ENCODE measurements at regions not wholly inside any gene's neighbourhood (a gene's known extent, or its start where the extent isn't known, plus 50 kb on each side); places are given as distances from the start of the nearest gene placed in this dataset.

DNA sequence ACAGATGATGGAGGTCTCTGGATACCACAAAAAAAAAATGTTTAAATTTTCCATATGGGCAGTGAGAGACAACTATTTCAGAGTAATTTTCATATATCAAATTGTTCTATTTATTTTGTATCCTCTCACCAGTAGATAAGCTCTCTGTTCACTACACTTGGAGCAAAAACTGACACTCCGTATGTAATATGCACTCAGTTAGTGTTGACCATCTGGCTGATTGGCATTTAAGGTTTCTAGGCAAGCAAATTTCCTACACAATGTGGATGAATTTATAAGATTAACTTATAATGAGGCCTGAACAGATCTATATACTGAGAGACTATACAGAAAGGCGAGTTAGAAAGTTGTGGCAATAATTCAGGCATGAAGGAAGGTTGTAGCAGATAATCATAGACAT is 836.5 kb upstream of the SEMA6D start:
- TF ChIP-seq, protein P1, sequence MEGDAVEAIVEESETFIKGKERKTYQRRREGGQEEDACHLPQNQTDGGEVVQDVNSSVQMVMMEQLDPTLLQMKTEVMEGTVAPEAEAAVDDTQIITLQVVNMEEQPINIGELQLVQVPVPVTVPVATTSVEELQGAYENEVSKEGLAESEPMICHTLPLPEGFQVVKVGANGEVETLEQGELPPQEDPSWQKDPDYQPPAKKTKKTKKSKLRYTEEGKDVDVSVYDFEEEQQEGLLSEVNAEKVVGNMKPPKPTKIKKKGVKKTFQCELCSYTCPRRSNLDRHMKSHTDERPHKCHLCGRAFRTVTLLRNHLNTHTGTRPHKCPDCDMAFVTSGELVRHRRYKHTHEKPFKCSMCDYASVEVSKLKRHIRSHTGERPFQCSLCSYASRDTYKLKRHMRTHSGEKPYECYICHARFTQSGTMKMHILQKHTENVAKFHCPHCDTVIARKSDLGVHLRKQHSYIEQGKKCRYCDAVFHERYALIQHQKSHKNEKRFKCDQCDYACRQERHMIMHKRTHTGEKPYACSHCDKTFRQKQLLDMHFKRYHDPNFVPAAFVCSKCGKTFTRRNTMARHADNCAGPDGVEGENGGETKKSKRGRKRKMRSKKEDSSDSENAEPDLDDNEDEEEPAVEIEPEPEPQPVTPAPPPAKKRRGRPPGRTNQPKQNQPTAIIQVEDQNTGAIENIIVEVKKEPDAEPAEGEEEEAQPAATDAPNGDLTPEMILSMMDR (conservative IDR thresholded peaks at IDR 0.05; ENCODE audit: low read length): no peak
- TF ChIP-seq EZH2phosphoT487 (IDR thresholded peaks at IDR 0.05; ENCODE audit: borderline replicate concordance, low read depth, low read length): no peak

Data from OCI-LY7 (cell line).